ENCODE measurements at regions not wholly inside any gene's neighbourhood (a gene's known extent, or its start where the extent isn't known, plus 50 kb on each side); places are given as distances from the start of the nearest gene placed in this dataset.

GRCh38 chr11:103637831-103638230 is 398.6 kb upstream of the DDI1 start:
- in situ Hi-C loops (cut with MboI), result no loop called here
- Histone ChIP-seq H4K20me1 (ENCODE audit: insufficient read depth) (no peaks in the 10 kb centered on the region), H3K27ac (peak overlapping the region; percentile 4; the same call in 1 of the 2 replicates), H3K79me2 (ENCODE audit: insufficient read depth) (no peaks in the 10 kb centered on the region), H3K9me2 (ENCODE audit: insufficient read depth) (no peaks in the 10 kb centered on the region), H3K9ac (no peak overlapping the region), H2AFZ (no peak overlapping the region), H3K4me3 (no peak overlapping the region), H3F3A (ENCODE audit: insufficient read depth) (peaks cover 21% of the 10 kb centered on the region), H3K4me1 (ENCODE audit: insufficient read depth) (peaks cover 28% of the 10 kb centered on the region), H3K9me3 (ENCODE audit: low read depth) (no peaks in the 10 kb centered on the region), H3K4me2 (ENCODE audit: unreplicated experiment) (no peak overlapping the region), H3K36me3 (ENCODE audit: low read depth) (no peaks in the 10 kb centered on the region), H3K27me3 (replicated peaks; ENCODE audit: insufficient read depth) (no peaks in the 10 kb centered on the region)
- no peak for DNase-seq
- TF ChIP-seq EZH2phosphoT487 (IDR thresholded peaks at IDR 0.05; ENCODE audit: insufficient read depth, low read depth), result no peak
- TF ChIP-seq EZH2 (IDR thresholded peaks at IDR 0.05; ENCODE audit: insufficient read depth, poor library complexity, severe bottlenecking), result no peak

DNA sequence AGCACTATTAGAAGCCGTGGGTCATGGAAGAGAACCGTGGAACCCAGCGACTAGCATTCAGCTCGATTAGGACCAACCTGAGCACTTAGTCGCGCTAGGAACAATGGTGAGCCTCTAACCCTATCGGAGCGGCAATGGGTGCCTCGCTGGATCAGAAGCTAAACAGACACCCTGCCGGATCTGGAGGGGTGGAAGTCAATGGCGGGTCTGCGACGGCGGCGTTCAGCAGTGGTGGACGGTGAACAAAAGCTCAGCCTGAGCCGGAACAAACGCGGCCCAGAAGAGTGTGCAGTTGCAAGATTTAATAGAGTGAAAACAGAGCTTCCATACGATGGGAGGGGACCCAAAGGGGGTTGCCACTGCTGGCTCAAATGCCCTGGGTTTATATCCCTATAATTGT is 391.8 kb upstream of the DDI1 start:
- Histone ChIP-seq H3K4me1 (ENCODE audit: insufficient read depth) (peaks cover 9% of the 10 kb centered on the region; the same call in 1 of the 2 replicates), H3K79me2 (ENCODE audit: insufficient read depth) (no peaks in the 10 kb centered on the region), H2AFZ (no peak overlapping the region), H3K4me3 (no peak overlapping the region), H4K20me1 (ENCODE audit: insufficient read depth) (no peaks in the 10 kb centered on the region), H3K27ac (no peak overlapping the region), H3K9ac (no peak overlapping the region), H3K9me3 (ENCODE audit: low read depth) (no peaks in the 10 kb centered on the region), H3F3A (ENCODE audit: insufficient read depth) (no peaks in the 10 kb centered on the region), H3K36me3 (ENCODE audit: low read depth) (no peaks in the 10 kb centered on the region), H3K4me2 (ENCODE audit: unreplicated experiment) (no peak overlapping the region), H3K9me2 (ENCODE audit: insufficient read depth) (no peaks in the 10 kb centered on the region), H3K27me3 (replicated peaks; ENCODE audit: insufficient read depth) (no peaks in the 10 kb centered on the region)
- in situ Hi-C loops (cut with MboI), result no loop called here
- no peak for DNase-seq
- TF ChIP-seq EZH2 (IDR thresholded peaks at IDR 0.05; ENCODE audit: insufficient read depth, poor library complexity, severe bottlenecking) (no peak), EZH2phosphoT487 (IDR thresholded peaks at IDR 0.05; ENCODE audit: insufficient read depth, low read depth) (no peak)
- 88 to 91% methylated on average over 17 to 20 of the region's 20 CpGs for WGBS, 2 experiments (ENCODE audit: low coverage in 1 of 2, low lambda C conversion rate in 2 of 2, missing lambda C conversion rate in 2 of 2)

DNA sequence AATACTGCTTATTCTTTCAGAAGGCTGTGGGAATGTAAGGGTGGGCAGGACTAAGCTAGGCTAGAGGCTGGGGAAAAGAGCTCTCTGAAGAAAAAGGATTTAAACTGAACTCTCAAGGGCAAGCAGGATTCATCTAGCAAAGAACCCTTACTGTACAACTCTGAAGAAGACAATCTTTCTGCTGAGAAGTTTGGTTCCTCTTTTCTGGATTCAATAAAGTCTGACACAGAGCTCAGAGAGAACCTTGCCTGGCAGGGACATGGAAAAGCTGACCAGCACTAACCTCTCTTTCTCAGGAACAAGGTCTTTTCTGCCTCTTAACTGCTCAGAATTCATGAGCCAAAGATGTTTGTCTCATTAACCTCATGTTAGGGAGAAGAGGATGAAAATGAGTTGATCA is 388.4 kb upstream of the DDI1 start:
- in situ Hi-C loops (cut with MboI), result no loop called here

DNA sequence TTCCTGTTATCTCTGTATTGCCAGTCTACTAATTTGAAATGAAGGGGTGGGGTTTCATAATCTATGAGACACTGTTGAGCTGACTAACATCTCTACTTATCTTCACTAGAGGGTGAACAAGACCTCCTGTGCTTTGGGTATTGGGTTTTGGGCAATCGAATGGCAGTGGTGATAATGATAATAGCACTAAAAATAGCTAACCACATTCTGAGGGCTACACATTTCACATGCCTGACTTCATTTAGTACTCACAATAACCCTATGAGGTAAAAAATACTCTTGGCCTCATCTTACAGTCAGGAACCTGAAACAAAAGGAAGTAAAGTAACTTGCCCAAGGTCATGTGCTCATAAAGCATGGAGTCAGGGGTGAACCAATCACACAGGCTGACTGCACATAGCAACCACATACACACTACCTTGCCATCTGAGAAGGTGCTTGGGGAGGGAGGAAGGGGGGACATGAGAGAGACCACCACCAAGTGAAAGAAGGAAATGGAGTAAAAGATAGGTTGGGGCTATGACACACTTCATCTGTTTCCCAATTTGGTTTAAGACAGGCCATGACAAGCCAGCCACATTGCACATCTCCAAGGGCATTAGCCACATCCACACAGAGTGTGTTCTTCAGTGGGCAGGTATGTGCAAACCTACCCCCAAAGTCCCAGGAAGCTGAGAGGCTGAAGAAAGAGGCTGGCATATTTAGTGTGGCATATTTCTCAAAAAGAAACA is 387.6 kb upstream of the DDI1 start:
- Histone ChIP-seq H3F3A (ENCODE audit: insufficient read depth) (no peaks in the 10 kb centered on the region), H3K9ac (no peak overlapping the region), H3K9me3 (ENCODE audit: low read depth) (peaks cover 4% of the 10 kb centered on the region), H3K9me2 (ENCODE audit: insufficient read depth) (no peaks in the 10 kb centered on the region), H3K27me3 (replicated peaks; ENCODE audit: insufficient read depth) (no peaks in the 10 kb centered on the region), H3K27ac (no peak overlapping the region), H2AFZ (0 out of 2 replicates have a peak overlapping the region, but pooled peaks have one; percentile 35), H3K79me2 (ENCODE audit: insufficient read depth) (no peaks in the 10 kb centered on the region), H3K4me3 (no peak overlapping the region), H3K36me3 (ENCODE audit: low read depth) (no peaks in the 10 kb centered on the region), H4K20me1 (ENCODE audit: insufficient read depth) (no peaks in the 10 kb centered on the region), H3K4me1 (ENCODE audit: insufficient read depth) (peaks cover 9% of the 10 kb centered on the region; the same call in 1 of the 2 replicates), H3K4me2 (ENCODE audit: unreplicated experiment) (no peak overlapping the region)
- in situ Hi-C loops (cut with MboI), result no loop called here
- 8 to 11% methylated on average over 1 of the region's 1 CpG for WGBS, 2 experiments (ENCODE audit: low coverage in 1 of 2, low lambda C conversion rate in 2 of 2, missing lambda C conversion rate in 2 of 2)
- DNase-seq, result peak; percentile 35
- TF ChIP-seq EZH2 (IDR thresholded peaks at IDR 0.05; ENCODE audit: insufficient read depth, poor library complexity, severe bottlenecking) (no peak), EZH2phosphoT487 (IDR thresholded peaks at IDR 0.05; ENCODE audit: insufficient read depth, low read depth) (no peak)

More for the DNA sequence above, 388.4 kb upstream of the DDI1 start:
- Histone ChIP-seq H3K27me3 (replicated peaks; ENCODE audit: insufficient read depth) (no peaks in the 10 kb centered on the region), H3K4me2 (ENCODE audit: unreplicated experiment) (no peak overlapping the region), H3K9ac (no peak overlapping the region), H3K79me2 (ENCODE audit: insufficient read depth) (no peaks in the 10 kb centered on the region), H4K20me1 (ENCODE audit: insufficient read depth) (no peaks in the 10 kb centered on the region), H2AFZ (peak overlapping the region; percentile 35; the same call in 1 of the 2 replicates), H3K4me1 (ENCODE audit: insufficient read depth) (peaks cover 9% of the 10 kb centered on the region; the same call in 1 of the 2 replicates), H3K9me3 (ENCODE audit: low read depth) (peaks cover 4% of the 10 kb centered on the region), H3K4me3 (no peak overlapping the region), H3K36me3 (ENCODE audit: low read depth) (no peaks in the 10 kb centered on the region), H3K9me2 (ENCODE audit: insufficient read depth) (no peaks in the 10 kb centered on the region), H3K27ac (no peak overlapping the region), H3F3A (ENCODE audit: insufficient read depth) (no peaks in the 10 kb centered on the region)
- no peak for DNase-seq
- TF ChIP-seq EZH2 (IDR thresholded peaks at IDR 0.05; ENCODE audit: insufficient read depth, poor library complexity, severe bottlenecking) (no peak), EZH2phosphoT487 (IDR thresholded peaks at IDR 0.05; ENCODE audit: insufficient read depth, low read depth) (no peak)

Measured in GM23248 (cell line).